ENCODE measurements at regions not wholly inside any gene's neighbourhood (a gene's known extent, or its start where the extent isn't known, plus 50 kb on each side); places are given as distances from the start of the nearest gene placed in this dataset.

GRCh38 chr5:8740595-8740994 is 805.3 kb downstream of the SEMA5A start:
- no peak for DNase-seq

DNA sequence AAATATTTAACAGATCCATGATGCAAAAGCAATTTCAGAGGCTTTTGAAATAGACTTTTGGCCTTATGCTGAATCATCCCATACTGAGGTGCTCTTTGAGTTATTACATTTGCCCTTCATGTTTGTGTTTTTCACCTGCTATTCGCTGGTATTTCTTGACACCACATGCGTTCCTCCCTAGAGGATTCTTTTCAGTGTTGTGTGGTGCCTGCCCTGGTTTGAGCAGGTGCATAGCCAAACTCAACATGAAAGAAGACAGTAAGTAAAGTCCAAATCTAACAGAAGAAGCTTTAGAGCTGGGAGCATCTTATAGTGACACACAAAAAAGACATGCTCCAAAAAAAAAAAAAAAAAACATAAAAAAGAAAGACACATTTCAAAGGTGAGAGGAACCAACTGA is 796.3 kb downstream of the SEMA5A start:
- DNase-seq, result no peak

GRCh38 chr5:8750100-8750499 is 795.8 kb downstream of the SEMA5A start:
- no peak for DNase-seq

DNA sequence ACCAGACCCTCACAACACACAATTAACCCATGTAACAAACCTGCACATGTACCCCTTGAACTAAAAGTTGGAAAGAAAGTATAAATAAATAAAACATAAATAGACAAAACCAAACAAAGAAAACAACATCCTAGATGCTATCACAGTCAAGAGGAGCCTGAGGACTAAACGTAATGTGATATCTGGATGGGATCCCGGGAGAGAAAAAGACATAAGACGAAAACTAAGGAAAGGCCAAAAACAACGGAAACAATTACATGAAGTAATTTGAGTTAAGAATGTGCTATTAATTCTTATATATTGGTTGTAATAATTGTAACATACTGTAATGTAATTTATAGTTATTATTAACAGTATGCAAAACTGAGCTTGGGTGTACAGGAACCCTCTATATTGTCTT is 793.9 kb downstream of the SEMA5A start:
- DNase-seq, result no peak

GRCh38 chr5:8752595-8752994 is 793.3 kb downstream of the SEMA5A start:
- DNase-seq, result no peak

DNA sequence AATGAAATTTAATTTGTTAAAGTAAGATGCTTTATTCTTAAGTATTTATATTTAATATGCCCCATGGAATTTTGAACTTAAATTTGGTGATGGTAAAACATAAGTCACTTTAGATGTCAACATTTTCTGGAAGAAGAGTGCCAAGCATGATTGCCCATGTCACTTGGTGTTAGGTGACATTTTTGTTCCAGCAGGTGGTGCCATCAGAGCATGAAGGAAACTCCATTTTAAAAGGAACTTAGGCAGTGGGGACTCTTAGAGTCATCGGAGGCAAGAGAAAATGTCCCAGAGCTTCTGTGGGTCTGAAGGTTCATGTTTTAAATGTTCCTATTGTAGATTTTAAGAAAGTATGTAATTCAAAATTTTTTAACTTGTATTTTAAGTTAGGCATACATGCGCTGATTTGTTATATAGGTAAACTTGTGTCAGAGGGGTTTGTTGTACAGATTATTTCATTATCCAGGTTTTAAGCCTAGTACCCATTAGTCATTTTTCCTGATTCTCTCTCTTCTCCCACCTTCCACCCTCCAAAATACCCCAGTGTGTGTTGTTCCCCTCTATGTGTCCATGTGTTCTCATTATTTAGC is 789.3 kb downstream of the SEMA5A start:
- DNase-seq, result peak; percentile 43

GRCh38 chr5:8765886-8766285 is 780.0 kb downstream of the SEMA5A start:
- no peak for DNase-seq

GRCh38 chr5:8766448-8766847 is 779.4 kb downstream of the SEMA5A start:
- DNase-seq, result no peak

GRCh38 chr5:8767111-8767510 is 778.8 kb downstream of the SEMA5A start:
- no peak for DNase-seq

GRCh38 chr5:8767746-8768145 is 778.1 kb downstream of the SEMA5A start:
- DNase-seq, result no peak

DNA sequence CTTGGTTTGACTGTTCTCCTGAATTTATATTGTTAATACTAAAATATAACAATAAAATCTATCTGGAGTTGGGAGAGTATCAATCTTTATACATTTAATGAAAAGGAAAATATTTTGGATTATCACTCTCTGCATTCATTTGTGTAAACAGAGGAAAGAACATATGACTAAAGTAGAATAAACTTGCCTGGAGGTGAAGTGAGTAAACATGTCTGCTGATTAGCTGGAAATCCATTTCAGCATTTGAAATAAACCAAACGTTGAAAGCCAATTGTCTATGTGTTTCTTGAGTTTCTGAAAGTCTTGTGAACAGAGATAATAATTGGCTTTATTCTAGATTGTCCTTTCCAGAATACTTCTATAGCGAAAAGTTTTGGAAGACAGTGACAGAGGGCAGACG is 776.2 kb downstream of the SEMA5A start:
- DNase-seq, result no peak

DNA sequence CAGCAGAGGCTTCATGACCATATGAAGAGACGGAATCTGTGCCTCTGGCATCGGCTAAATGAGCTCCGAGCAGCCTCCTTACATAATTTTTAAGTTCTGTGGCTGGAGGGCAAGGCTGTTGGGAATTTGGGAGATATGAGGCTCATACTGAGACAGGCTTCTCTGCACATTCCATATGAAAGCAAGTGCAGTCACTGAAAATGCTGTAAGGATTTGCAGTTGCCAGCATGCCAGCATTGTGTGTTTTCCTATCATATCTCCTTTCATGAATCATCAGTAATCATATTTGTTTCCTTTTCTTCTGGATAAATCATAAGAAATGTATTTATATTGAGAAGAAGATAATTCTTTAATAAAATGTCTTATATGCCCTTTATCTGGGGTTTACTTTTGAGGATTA is 775.4 kb downstream of the SEMA5A start:
- no peak for DNase-seq

DNA sequence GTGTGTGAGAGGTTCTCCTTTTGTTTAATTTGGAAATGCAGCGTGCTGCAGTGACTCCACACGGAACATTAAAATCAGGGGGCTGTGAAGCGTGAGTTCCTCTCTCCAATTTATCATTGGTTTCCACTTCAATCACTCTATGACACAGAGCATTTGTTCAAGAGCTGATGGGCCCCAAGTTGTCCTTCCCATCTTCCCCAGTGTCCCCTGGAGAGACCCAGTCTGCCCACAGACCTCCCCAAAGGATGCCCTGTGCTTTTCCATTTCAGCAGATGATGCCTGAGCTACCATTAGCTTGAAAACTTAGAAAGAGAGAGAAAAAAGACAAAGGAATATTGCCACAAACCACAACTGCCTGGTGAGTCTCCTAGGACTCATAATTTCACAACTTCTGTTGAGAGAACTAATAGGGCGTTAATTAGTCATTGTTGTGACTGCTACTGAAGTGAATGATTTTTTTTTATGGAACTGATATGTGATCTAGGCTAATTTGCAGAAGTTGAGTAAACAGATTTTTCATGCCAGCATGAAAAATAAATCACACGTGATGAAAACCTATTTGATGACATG is 772.7 kb downstream of the SEMA5A start:
- DNase-seq, result no peak

GRCh38 chr5:8784692-8785091 is 761.2 kb downstream of the SEMA5A start:
- DNase-seq, result no peak

DNA sequence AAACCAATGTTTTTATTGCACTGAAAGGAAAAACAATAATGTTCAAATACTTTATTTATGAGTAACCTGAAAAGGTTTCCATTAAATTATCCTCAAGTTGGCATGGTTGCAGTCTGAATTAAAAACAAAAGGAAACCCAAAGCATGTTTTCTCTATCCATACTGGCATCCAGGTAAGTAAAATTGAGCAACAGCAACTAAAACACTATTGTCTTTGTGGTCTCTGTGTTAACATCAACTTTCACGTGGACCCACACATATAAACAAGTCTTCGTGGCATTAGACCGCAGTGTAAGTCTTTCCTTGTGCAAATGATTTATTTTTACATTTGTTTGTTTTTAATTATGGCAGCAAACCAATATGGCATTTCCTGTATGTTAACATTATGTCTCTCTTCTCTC is 757.6 kb downstream of the SEMA5A start:
- DNase-seq, result no peak

DNA sequence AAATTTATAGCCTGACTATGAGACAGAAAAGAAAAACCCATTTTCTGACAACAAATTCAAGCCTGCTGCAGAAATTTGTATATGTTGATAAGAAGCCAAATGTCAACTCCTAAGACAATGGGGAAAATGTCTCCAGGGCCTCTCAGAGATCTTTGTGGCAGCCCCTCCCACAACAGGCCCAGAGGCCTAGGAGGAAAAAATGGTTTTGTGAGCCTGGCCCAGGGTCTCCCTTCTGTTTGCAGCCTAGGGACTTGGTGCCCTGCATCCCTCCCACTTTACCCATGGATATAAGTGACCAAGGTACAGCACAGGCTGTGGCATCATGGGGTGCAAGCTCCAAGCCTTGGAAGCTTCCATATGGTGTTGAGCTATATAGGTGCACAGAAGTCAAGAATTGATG is 740.2 kb downstream of the SEMA5A start:
- no peak for DNase-seq

GRCh38 chr5:8807636-8808035 is 738.2 kb downstream of the SEMA5A start:
- no peak for DNase-seq

- DNase-seq, result no peak
Measured at GRCh38 chr5:8811581-8811980, 734.3 kb downstream of the SEMA5A start.

GRCh38 chr5:8813180-8813579 is 732.7 kb downstream of the SEMA5A start:
- DNase-seq, result no peak

- no peak for DNase-seq
Measured at GRCh38 chr5:8814105-8814504, 731.8 kb downstream of the SEMA5A start.

- no peak for DNase-seq
Measured at GRCh38 chr5:8824371-8824770, 721.5 kb downstream of the SEMA5A start.

DNA sequence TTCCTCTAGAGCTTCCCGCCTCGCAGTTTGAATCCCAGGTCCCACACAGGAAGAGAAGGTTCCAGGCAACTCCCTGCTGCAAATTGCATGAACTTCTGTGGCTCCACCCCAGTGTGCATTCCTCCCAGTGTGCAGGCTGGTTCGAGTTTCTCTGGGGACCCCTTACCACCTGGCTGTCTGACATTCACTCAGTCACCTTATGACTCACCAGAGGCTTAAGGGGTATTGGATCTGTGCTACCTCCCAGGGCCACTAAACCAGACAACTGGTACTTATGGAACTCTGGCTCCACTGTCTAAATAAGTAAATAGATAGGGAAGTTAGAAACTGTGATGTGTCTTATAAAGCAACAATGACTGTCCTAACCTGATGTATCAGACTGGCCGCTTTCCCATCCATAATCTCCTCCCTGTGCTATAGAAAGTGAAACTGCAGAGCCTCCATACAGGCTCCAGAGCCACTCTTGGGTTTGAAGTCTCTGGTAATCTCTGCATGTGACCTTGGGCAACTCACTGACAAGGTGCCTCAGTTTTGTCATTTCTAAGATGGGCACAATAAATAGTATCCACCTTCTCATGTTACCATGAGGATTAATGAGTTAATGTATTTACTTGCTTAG is 720.6 kb downstream of the SEMA5A start:
- no peak for DNase-seq

DNA sequence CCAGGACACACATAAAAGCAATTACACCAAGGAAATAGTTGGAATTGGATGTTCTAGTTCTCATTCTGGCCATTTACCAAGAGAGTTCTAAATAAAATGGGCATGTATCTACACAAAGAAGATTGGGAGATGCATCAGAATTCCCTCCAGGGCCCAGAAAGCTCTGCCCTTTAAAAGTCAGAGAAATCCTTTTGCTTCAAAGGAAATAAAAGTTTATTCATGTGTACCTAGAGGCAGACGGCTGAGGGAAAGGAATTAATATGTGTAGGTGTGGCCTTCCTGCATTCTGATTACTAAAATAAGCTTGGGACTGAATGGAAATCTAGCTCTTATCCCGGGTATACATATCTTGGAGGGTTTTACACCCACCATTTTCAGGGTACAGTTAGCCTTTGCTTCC is 719.4 kb downstream of the SEMA5A start:
- DNase-seq, result no peak

DNA sequence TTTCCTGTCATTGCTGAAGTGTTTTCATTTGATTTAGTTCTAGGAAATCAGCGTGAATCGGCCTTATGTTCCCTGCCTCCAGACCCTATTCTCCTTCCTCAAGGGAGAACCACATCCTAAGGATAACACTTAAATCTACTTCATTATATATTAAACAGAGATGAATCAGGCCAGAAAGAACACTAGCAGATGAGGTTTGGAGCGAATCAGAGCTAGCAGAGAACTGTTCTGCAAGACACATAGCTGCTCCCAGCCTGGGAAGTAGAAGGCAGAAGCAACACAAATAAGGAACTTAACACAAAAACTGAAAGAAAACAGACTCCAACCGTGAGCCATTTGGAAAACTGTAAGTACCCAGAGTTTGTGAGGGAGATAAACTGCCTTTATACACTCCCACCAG is 718.2 kb downstream of the SEMA5A start:
- no peak for DNase-seq
